Fibroblast of gingiva (primary cell): ENCODE measurements at regions not wholly inside any gene's neighbourhood (a gene's known extent, or its start where the extent isn't known, plus 50 kb on each side); places are given as distances from the start of the nearest gene placed in this dataset.

Experiments
- DNase-seq: peaks from one replicate; pipeline ENCODE4 v3.0.0-alpha.2; 2011; ENCODE audit warnings: low read depth

GRCh38 chr5:179497636-179498340 is 52.6 kb upstream of the RUFY1 start:
- DNase-seq: peak; percentile 14

- no peak for DNase-seq
Measured at GRCh38 chr5:179495906-179496455, 54.4 kb upstream of the RUFY1 start.

DNA sequence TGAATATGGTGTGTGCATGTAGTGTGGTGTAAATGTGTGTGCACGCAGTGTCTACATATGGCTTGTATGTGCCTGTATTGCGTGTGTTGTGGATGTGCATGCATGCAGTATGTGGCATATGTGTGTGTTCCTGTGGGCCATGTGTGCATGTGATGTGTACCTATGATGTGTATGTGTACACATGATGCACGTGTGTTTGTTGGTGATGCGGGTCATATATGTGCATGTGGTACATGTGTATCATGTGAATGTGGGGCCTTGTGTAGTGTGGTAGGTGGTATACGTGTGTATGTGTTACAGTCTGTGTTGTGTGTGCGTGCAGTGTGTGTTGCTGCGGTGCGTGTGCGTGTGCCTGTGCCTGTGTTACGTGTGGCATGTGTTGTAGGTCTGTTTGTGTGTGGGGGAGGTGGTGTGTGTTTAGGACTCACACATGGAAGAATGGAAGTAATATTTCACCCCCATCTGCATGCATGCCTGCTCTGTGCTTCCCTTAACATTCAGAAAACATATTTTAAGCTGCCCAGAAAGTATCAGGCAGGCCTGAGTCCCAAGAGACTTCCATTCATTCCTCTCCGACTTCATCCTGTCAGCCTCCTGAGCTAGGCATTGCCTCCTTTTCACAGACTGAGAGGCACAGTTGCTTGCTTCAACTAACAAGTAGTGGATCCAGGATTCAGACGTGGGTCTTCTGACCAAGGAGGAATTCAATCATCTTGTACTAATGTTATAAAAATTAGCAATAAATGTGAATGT is 55.4 kb upstream of the RUFY1 start:
- no peak for DNase-seq

DNA sequence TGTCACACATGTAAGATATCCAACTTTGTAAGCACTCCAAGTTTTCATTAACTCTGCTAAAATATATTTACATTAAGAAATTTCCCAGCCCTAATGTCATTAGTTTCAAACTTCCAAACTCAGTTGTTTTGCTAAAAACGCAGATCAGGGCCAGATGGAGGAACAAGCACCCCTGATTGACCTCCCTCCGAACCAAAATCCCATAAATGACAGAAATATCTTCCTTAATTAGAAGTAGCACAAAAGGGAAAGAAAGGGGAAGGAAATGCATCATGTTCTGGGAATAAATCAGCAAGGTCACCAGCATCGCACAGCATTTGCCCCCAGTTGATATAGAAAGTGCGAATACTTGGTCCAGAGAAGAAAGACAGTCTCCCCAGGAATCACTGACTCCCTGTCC is 61.4 kb upstream of the RUFY1 start:
- DNase-seq: peak; percentile 24

GRCh38 chr5:179488491-179488890 is 61.9 kb upstream of the RUFY1 start:
- peak; percentile 32 for DNase-seq

DNA sequence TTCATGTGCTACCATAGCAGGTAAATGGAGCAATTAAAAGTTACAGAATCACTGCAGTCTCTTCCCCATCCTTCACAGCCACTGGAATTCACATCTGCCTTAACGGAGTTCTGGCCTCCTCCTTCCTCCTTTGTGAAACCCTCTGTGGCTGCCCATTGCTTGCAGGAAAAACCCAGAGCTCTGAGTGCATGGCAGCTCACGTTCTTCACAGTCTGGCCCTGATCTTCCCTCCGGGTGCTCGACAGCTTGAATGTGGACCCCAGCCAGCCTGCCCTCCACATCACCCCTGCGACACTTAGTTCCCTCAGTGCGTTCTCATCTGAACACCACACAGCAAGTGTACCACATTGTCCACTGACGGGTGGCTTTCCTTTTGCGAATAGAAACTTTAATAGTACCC is 63.2 kb upstream of the RUFY1 start:
- DNase-seq: no peak

- no peak for DNase-seq
Measured at GRCh38 chr5:179486596-179487051, 63.7 kb upstream of the RUFY1 start.

GRCh38 chr5:179485845-179486575 is 64.3 kb upstream of the RUFY1 start:
- DNase-seq: no peak

DNA sequence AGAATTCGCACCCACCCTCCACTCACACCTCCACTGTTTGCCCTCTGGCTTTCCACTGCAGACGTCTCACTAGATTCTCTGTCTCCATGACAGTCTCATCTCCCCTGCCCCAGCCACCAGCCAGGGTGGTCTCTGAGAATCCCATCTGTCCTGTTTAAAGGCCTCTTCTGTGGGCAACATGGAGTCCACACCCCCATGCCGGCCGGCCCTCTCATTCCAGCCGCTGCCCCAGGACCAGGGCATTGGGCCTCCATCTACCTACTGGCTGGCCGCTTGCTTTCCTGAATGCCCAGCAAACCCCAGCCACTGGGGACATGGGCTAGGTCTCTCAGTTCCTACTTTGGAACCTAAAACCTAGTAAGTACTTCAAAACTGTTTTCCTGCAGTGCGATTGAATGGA is 65.6 kb upstream of the RUFY1 start:
- no peak for DNase-seq

GRCh38 chr5:179484201-179484600 is 66.2 kb upstream of the RUFY1 start:
- no peak for DNase-seq

- no peak for DNase-seq
Measured at GRCh38 chr5:179478624-179479023, 71.7 kb upstream of the RUFY1 start.

DNA sequence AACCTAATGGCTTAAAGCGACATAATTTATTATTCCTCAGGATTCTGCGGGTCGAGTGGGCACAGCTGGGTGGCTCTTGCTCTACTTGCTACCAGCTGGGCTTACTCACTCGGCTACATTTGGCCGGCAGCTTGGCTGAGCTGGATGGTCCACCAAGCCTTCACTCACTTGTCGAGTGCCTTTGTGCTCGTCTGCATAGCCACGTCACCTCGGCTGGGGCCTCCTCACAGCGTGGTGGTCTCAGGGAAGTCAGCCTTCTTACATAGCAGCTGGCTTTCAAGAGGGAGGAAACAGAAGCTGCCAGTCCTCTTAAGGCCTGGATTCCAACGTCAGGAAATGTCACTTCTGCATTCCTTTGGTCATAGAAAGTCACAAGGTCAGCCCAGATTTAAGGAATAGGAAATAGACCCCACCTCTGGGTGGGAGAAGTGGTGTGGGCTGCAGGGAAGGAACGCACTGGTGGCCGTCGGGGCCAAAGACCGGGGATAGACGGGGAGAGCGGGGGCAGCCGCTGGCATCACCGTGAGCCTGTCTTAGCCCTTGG is 75.1 kb upstream of the RUFY1 start:
- no peak for DNase-seq

- no peak for DNase-seq
Measured at GRCh38 chr5:179472641-179473040, 77.7 kb upstream of the RUFY1 start.

DNA sequence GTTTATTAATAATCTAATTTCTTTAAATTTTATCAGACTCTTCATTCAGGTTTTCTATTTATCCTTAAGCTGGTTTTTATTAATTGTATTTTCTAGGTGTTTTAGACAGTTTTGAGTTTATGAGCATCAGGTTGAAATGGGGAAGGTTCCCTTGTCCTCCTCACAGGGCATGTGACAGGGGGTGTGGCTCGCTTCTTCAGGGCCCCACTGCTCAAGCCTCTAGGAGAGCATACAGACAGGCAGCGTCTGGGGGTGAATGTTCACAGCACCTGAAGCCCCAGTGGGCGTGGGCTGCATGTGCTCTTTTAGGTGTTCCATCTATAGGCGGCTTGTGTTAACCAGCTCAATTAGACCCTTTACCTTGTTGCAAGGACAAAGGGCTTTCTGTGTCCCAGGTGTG is 78.2 kb upstream of the RUFY1 start:
- DNase-seq: no peak

DNA sequence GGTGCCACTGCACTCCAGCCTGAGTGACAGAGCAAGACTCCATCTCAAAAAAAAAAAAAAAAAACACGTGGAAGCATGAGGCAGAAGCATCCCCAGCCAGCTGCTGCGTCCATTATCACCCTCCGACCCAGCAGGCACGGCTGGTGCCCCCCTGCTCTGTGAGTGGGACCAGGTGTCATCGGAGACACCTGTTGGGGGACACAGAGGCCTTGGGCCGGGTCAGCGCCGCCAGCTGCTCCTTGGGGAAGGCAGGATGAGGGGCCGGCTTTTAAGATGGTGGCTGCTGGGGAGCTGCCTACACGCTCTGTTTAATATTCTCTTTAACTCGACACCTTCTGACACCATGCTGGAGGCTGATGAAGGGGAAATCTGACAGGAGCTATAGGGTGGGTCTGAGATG is 80.2 kb upstream of the RUFY1 start:
- no peak for DNase-seq

- DNase-seq: no peak
Measured at GRCh38 chr5:179468696-179469095, 81.7 kb upstream of the RUFY1 start.

- DNase-seq: no peak
Measured at GRCh38 chr5:179467441-179467840, 82.9 kb upstream of the RUFY1 start.

- no peak for DNase-seq
Measured at GRCh38 chr5:179464631-179465030, 85.7 kb upstream of the RUFY1 start.

DNA sequence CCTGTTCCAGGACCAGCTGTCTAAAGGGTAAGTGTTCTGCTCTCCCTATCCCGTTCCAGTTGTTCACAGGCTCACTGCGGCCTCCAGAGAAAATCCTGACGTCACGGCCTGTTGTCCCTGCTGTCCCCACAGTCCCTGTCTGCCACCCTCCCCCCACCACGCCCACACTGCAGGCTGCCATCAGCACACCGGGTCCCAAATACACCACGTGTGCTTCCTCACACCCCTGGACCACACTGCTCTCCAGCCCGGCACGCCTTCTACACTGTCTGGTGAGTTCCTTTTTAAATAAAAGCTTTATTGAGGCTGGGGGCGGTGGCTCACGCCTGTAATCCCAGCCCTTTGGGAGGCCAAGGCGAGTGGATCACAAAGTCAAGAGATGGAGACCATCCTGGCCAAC is 88.3 kb upstream of the RUFY1 start:
- DNase-seq: no peak

GRCh38 chr5:179461576-179461975 is 88.8 kb upstream of the RUFY1 start:
- DNase-seq: no peak

DNA sequence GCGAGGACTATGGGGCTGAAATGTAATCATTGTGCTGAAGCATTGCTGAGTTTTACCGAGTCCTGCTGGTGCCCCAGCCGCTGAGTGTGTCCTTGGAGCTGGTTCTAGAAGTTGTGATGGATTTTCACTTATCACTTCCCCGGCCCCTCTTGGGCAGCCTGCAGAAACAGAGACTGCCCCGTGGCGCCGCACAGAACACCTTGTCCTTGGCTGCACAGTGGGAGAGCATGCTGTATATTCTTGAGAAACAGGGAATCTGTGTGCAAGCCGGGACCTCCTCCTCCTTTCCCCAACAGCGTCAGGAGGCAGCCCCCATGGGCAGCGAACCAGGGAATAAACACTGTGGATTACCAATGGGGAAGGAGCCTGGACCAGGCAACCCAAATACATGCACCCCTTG is 90.6 kb upstream of the RUFY1 start:
- DNase-seq: no peak

DNA sequence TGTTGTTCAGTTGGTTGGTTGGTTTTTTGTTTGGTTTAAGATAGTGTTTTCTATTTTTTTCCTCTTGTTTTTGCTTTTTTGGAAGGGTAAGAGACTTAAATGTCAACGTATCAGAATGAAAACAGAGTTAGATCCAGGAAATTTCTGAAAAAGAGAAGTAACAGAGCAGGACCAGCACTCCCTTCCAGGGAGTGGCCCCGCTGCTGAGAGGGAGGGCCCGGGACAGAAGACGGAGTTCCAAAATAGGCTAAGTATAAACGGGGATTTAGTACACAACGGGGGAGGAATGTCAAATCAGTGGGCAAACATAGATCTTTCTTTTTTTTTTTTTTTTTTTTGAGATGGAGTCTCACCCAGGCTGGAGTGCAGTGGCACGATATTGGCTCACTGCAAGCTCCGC is 92.7 kb upstream of the RUFY1 start:
- DNase-seq: no peak
